ENCODE measurements at regions not wholly inside any gene's neighbourhood (a gene's known extent, or its start where the extent isn't known, plus 50 kb on each side); places are given as distances from the start of the nearest gene placed in this dataset.
A peak's percentile ranks its signal among the peaks of the same experiment; 100 is the strongest.

DNA sequence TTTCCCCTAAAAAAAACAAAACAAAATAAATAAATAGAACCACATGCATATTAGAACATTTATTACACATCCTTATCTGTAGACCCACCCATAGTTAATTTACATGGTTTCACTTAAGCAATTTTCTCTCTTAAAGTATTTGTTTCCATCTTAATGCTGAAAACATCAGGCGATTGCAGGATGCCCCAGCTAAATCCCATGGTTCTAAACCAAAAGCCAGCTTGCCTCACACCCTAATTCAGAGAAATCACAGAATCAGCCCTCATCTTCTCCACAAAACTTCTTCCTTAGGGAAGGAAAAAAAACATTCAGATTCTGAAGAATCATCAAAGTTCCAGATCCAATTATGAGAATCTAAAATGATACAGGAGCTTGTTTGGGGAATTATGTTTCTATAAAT, 67.6 kb upstream of the MTHFD1L start:
- POLR2A ChIA-PET, result no interaction called here
- no peak for DNase-seq (ENCODE audit: extremely low spot score)
- TF ChIP-seq, protein P1, sequence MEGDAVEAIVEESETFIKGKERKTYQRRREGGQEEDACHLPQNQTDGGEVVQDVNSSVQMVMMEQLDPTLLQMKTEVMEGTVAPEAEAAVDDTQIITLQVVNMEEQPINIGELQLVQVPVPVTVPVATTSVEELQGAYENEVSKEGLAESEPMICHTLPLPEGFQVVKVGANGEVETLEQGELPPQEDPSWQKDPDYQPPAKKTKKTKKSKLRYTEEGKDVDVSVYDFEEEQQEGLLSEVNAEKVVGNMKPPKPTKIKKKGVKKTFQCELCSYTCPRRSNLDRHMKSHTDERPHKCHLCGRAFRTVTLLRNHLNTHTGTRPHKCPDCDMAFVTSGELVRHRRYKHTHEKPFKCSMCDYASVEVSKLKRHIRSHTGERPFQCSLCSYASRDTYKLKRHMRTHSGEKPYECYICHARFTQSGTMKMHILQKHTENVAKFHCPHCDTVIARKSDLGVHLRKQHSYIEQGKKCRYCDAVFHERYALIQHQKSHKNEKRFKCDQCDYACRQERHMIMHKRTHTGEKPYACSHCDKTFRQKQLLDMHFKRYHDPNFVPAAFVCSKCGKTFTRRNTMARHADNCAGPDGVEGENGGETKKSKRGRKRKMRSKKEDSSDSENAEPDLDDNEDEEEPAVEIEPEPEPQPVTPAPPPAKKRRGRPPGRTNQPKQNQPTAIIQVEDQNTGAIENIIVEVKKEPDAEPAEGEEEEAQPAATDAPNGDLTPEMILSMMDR (IDR thresholded peaks at IDR 0.05; ENCODE audit: control extremely low read depth, extremely low read depth, low read depth, missing control alignments), result no peak
- CTCF ChIA-PET, result interaction anchor here (1.0 to 1.1 kb wide), 2 partner anchors 33 to 86 kb away, joined by 3 read pairs; no protein-coding TSS in a partner anchor

DNA sequence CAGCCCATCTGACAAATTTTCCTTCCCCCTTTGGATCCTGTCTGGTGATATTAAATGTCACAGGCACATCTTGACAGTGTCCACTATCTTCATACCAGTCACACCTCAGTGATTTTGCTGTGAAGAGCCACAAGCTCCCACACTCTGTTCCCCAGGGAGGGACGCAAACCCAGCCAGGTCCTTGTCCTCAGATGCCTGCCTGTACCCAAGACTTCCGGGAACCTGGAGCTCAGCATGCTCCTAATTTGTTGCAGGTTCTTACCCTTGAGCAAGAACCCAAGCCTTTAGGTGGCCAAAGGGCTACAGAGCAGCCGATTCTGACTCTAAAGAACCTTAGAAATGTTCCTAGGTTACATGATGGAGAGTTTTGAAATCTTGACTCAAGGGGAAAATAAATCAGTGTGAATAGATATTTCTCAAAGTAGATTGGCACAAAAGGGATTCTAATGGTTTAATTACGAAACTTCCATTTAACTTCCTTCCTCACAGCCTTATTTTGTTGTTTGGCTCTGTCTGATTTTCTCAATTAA, 66.2 kb upstream of the MTHFD1L start:
- TF ChIP-seq, protein P1 (IDR thresholded peaks at IDR 0.05; ENCODE audit: control extremely low read depth, extremely low read depth, low read depth, missing control alignments), result no peak
- ChIA-PET CTCF (interaction anchor here (3.5 kb wide), 1 partner anchor 18 kb away, joined by 24 read pairs; no protein-coding TSS in a partner anchor), POLR2A (no interaction called here)
- no peak for DNase-seq (ENCODE audit: extremely low spot score)

GRCh38 chr6:150800674-150801314, 64.7 kb upstream of the MTHFD1L start:
- POLR2A ChIA-PET, result no interaction called here
- TF ChIP-seq, protein P1 (IDR thresholded peaks at IDR 0.05; ENCODE audit: control extremely low read depth, extremely low read depth, low read depth, missing control alignments), result no peak
- DNase-seq (ENCODE audit: extremely low spot score), result no peak
- CTCF ChIA-PET, result interaction anchor here (0.9 to 3.5 kb wide), 5 partner anchors 16 to 720 kb away, joined by 3 to 24 read pairs (median 3); no protein-coding TSS in a partner anchor

DNA sequence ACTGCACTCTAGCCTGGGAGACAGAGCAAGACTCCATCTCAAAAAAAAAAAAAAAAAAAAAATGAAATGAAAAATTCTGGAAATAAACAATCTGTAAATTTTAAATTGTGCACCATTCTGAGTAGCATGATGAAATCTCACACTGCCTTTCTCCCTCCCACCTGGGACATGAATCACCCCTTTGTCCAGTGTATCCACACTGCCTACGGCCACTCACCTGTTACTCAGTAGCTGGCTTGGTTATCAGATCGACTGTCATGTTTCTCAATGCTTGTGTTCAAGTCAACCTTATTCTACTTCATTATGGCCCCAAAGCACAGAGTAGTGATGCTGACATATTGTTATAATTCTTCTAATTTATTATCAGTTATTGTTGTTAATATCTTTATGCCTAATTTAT, 58.7 kb upstream of the MTHFD1L start:
- ChIA-PET POLR2A (no interaction called here), CTCF (interaction anchor here (1.1 kb wide), 1 partner anchor 11 kb away, joined by 3 read pairs; no protein-coding TSS in a partner anchor)
- TF ChIP-seq, protein P1 (IDR thresholded peaks at IDR 0.05; ENCODE audit: control extremely low read depth, extremely low read depth, low read depth, missing control alignments), result no peak
- no peak for DNase-seq (ENCODE audit: extremely low spot score)

- peak; percentile 62 for DNase-seq (ENCODE audit: extremely low spot score)
- ChIA-PET POLR2A (interaction anchor here (0.7 kb wide), 1 partner anchor 662 kb away, joined by 3 read pairs; no protein-coding TSS in a partner anchor), CTCF (interaction anchor here (0.6 to 8.5 kb wide), 9 partner anchors 77 to 742 kb away, joined by 3 to 85 read pairs (median 5); no protein-coding TSS in a partner anchor)
- TF ChIP-seq, protein P1 (IDR thresholded peaks at IDR 0.05; ENCODE audit: control extremely low read depth, extremely low read depth, low read depth, missing control alignments), result no peak
Observed at GRCh38 chr6:150813319-150813992, 52.0 kb upstream of the MTHFD1L start.

DNA sequence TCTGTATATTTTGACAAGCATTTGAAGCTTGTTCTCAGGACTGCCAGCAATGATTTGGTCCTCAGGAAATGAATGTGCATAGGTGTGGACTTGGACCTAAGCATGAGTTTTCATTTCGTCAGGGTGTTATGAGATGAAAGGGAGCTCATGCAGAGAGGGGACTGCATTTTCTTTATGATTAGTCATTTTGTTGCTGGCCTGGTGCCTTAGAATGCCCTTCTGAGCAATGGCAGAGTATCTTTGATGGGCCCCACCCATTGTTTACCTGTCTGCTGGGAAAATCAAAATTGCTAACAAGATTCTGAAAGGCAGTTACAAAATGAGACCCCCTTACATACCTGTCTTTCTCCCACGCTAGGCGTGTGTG, 51.5 kb upstream of the MTHFD1L start:
- POLR2A ChIA-PET, result no interaction called here
- DNase-seq (ENCODE audit: extremely low spot score), result peak; percentile 55
- TF ChIP-seq, protein P1 (IDR thresholded peaks at IDR 0.05; ENCODE audit: control extremely low read depth, extremely low read depth, low read depth, missing control alignments), result no peak
- CTCF ChIA-PET, result interaction anchor here (0.6 to 8.5 kb wide), 10 partner anchors 17 to 743 kb away, joined by 3 to 85 read pairs (median 5); no protein-coding TSS in a partner anchor
